ENCODE measurements at regions not wholly inside any gene's neighbourhood (a gene's known extent, or its start where the extent isn't known, plus 50 kb on each side); places are given as distances from the start of the nearest gene placed in this dataset.

DNA sequence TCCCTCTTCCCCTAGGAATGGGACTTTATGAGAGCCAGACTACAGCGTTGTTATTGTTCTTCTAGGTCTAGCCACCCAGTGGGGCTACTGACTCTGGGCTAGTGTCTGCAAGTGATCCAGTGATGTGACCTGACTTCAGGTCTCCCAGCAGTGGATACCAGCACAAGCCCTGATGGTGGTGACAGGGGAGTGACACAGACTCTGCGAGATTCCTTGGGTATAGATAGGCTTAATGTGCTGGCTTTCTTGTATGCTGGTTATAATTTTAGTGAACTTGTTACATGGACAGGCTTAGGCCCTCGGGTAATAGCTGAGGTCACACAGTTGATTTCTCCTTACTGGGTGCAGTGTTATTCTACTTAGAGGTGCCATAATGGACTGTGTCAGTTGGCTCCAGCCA, 106.9 kb downstream of the TBC1D30 start:
- DNase-seq = no peak

DNA sequence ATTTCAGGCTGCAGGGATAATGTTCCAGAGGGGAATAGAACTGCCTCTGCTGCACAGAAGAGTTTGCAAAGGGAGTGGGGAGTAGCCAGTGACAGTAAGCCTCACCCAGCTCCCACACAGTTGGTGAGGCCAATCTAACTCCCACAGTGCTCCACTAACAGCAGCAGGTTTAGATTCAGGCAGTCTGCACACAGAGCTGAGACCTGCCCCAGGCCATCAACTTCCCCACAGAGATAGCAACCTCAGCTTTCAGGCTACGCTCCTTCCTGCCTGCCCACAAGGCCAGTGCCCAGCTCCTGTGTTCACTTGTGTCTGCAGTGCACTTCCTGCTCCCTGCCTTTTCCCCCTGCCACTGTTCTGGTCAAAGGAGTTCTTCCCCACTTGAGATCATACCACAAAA, 107.5 kb downstream of the TBC1D30 start:
- DNase-seq = no peak

DNA sequence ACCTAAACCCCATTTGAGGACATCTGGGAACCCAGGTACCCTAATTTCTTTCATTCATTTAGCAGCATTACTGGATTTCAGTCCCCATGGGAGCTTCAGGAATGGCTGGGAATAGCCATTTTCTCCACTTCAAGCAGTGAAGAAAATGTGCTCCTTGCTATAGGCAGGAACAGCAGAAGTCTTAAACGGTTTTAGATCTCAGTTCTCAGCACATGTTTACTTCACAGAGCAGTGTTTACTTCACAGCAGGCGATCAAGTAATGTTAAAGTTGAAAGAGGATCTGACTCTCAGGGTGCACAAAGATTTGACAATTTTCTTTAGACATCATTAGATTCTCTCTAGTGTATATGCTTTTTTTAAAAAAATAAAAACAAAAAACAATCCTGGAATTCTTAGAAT, 109.3 kb downstream of the TBC1D30 start:
- DNase-seq = no peak

DNA sequence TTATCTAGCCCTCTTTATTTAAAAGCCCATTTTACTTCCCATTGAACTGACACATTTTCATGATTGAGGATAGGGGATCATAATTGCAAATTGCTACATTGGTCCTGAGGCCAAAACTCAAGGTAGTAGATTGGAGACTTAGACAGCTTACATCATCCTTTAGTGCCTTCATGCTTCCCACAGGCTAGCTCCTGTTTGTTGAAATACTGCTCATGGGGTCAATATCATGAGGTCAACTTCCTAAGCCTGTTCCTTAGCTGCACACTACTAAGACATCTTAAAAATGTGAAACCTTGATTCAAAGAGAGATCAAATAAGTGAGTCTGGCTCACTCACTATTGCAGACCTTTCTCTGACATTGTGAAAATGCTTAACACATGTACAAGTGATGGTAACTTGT, 113.0 kb downstream of the TBC1D30 start:
- peak; percentile 23 for DNase-seq

DNA sequence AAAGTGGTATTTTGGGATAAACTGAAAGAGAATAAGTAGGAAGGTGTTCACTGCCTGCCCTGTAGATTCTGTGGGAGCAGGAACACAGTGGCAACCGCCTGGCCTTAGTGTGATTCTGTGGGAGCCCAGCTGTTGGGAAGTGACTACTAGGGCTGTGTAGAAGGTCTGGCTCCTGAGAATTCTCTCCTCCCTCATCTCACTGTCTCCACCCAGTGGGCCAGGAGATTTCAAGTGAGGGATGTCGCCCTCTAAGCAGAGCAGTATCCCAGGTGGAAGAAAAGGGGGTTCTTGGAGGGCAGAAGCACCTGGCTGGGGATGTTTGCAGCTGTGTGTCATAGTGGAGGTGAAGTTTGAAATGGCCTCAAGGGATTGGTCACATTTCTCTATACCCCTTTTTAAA, 113.7 kb downstream of the TBC1D30 start:
- DNase-seq = no peak

DNA sequence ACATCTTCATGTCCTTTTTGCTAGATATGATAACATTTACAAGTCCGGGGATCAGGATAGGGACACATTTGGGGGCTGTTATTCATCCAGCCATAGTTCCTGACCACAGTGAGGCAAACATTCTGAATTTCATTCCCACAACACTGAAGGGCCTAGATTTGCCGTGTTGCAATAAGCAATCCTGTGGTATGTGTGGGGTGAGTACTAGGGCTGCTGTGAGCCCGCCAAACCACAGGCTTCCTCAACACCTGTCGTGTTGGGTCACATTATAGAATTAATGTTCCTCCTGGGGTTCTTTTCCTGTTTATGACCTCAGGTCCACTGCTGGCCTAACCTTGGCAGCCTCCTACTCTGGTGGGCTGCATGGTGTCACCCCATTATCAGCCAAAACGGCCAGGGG, 119.2 kb downstream of the TBC1D30 start:
- DNase-seq = peak; percentile 95

DNA sequence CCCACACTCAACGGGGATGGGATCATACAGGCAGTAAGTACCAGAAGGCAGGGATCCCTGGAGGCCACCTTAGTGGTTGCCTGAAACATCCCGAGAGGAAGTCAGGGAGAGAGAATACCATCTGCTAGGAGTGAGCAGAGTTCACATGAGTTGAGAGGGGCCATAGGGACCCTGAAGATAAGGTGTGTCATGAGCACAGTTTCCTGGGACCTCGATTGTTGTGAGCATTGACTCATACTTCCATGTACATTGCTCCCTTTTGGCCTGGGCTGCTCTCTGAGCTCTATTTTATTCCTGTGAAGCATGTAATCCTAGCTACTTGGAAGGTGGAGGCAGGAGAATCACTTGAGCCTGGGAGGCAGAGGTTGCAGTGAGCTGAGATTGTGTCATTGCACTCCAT, 120.5 kb downstream of the TBC1D30 start:
- DNase-seq = no peak

DNA sequence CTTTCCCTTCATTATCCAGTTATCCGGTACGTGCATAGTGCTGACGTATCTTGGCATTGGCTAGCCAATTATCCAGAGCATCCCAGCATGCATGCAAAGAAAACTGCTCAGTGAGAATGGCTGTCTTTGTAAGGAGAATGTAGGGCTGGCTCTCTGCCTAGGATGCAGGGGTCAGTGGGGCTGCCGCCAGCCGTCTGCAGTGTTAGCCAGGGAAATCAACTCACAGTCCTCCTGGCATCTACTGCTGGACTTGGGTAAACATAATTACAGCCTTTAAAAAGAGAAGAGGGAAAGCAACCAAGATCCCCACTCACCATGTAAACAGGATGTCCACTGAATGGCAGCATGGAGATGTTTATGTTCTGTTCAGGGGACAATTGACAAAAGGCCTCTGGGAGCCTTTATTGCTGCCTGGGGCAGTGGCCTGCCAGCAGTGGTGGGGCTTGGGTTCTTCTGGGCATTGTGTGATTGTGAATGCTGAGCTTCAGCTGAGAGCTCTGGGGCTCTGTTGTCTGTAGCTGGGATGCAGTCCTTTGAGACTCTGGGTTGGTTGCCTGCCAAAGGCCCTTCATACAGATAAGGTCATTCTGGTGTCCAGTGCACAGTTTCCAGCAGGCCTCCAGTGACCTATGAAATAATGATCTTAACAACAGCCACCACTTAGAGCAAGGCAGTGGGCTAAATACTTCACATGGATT, 121.8 kb downstream of the TBC1D30 start:
- DNase-seq = no peak

DNA sequence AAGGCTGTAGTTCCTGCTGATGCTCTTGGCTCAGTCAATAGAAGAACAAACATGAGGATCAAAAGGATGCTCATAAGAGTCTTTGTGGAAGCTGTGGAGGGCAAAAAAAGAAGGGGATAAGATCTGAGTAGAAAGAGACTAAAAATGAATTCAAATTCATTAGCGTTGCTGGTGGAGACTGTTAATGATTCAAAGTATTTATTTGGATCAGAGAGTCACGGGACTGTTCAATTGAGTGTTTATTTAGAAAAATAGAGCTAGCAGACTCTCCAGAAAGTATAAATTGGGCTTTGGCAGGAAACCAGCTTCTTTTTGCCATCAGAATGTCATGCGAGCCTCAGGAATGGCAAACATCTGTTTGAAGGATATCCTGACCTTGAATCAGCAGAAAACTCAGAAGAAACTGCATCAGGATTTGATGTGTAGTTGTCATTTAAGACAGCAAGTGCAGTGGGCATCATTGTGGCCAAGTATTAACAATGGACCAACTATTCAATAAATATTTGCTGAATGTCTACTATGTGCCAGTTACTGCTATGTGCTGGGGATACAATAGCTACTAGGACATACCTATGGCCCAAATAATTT, 126.4 kb downstream of the TBC1D30 start:
- no peak for DNase-seq

DNA sequence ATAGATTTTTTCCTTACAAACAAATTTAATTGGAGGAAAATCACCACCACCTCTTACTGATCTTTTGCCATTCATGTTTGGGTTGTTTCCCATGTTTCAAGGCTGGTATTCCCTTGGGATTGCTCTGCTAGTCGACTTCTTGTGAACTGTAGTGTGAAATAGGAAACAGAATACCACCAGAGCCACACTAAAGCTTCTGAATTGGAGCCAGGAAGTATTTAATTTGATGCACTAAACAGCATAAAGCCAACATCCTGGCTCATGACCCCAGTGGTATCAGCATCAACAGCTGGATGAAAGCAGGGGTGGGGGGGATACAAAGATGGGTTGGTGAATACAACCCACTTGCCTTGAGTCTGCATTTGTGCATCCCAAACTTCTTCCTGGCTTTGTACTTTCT, 127.5 kb downstream of the TBC1D30 start:
- no peak for DNase-seq

DNA sequence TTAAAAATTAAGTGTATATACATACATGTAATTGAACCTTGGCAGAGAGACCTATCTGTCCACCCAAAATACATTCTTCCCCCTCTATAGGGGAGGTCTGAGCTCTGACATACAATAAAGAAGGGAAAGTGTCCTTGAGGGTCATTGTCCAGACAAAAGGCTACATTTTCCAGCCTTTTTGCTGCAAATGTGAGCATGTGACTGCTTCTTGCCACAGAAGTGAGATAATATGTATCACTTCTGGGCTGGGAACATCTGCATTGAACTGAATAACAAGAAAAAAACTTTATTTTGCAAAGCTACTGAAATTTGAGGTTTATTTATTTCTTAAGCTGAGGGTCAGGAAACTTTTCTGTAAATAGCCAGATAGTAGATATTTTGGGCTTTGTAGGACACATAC, 131.3 kb downstream of the TBC1D30 start:
- no peak for DNase-seq

DNA sequence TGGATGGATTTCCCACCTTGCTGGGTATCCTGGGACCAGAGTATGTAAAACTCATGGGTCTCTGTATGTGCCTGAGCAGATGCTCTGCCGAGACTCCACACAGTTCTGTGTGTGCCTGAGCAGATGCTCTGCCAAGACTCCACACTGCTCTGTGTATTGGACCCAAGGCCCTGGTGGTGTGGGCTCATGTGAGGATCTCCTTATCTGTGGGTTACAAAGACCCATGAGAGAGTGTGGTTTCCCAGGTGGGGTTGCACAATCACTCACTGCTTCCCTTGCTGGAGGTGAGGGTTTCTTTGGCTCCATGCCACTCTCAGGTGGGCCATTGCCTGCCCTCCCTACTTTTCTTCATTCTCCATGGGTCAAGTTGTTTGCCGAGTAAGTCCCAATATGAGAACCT, 141.5 kb downstream of the TBC1D30 start:
- DNase-seq = no peak

DNA sequence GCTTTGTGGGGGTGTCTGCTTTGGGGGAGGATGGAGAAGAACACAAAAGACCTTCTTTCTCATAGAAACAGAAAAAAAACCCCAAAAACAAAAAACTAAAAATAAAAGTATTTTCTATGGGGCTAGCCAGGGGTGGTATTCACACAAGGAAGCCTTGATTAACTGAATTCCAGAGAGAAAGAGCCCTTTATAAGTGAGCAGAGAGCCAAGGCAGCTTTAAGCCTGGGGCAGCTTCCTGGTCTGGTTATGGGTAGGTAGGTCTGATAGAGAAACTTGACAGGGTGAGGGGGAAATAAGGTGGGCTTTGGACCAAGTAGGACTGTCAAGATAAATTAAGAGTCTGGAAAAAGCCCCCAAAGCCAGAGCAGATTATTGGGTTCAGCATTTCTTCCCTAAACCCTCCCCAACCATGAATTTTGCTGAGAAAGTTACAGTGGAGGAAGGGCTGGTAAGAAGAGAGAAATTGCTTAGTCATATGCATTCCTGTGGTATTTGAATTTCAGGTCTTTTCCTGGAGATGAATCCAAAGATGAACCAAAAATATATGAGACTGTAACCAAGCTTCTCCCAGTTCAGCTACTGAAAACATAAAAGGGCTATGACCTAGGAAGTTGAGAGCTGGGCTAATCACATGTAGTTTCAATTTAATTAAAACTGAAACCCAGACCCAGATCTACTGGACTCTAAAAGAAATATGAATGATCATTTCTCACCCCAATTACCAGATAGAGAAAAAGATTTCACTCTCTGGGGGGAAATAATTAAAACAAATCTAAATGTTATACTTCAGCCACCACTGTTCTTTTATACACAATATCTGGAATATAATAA, 144.8 kb downstream of the TBC1D30 start:
- DNase-seq = no peak

DNA sequence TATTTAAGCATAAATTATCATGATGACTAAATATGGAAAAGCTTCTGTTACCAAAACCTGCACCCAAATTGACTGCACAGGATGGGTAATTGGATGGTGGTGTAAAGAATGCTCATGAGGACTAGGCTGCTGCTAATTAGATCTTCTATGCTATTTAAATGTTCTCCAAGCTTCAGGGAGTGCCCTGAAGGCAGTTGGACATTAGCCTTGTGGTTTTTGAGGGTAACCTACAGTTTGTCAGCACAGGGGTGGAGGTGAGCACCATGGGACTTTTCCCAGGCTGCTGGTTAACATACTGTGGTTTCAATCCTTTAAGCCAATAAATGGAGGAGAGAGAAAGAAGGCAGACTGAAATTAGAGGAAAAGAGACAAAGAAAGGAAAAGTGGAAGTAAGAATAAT, 145.0 kb downstream of the WIF1 start:
- no peak for DNase-seq

DNA sequence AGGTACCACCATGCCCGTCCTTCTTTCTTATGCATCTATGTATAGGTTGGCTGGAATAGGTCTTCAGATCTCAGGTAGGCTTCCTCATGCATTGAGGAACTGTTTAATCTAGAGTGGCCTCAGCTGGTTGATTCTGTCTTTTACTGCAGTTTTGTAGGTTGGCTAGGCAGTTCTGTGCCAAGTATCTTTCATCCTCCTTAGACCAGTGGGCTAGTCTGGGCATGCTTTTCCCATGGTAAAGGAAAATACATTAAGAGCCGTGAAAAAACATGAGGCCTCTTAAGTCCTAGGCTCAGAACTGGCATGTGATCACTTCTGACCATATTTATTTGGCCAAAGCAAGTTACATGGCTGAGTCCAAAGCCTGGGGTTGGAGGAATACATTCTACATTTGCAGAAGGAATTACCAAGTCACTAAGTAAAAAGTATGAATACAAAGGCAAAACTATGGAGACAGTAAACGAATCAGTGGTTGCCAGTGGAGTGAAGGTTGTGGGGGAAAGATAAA, 137.3 kb downstream of the WIF1 start:
- no peak for DNase-seq

DNA sequence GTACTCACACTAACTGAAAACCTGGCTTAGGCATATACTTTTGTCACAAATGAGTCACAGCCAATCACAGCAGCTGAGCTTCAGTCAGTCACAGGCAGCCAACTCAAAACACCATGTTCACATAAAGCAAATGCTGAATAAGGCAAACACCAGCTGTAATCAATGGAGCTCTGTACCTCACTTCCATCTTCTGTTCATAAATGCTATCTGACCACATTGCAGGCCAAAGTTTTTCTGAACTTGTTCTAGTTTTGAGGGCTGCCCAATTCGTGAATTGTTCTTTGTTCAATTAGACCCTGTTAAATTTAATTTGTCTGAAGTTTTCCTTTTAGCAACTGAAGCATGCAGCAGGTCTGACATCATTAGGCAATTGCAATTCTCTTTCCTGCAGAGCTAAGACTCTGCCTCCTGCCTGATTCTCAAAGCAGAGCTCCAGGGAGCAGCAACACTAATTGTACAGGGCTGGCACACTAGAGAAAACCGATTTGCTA, 129.9 kb downstream of the WIF1 start:
- DNase-seq = peak; percentile 60

DNA sequence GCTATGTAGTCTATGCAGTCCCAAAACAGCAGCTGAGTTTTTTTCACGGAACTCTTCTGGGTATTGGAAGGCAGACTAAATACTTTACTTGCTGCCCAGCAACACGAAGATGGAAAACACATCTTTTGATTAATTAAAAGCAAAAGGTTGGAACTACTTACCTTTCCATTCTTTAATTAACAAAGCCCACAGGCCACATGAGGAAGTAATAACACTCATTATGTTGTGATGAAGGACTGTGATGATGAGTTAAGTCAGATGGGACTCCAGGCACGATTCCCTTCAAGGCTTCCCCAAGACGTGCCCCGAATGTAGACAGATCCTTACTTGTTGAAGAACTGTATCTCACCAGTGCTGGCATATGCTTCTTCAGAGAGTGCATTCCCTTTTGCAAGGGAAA, 129.0 kb downstream of the WIF1 start:
- no peak for DNase-seq

DNA sequence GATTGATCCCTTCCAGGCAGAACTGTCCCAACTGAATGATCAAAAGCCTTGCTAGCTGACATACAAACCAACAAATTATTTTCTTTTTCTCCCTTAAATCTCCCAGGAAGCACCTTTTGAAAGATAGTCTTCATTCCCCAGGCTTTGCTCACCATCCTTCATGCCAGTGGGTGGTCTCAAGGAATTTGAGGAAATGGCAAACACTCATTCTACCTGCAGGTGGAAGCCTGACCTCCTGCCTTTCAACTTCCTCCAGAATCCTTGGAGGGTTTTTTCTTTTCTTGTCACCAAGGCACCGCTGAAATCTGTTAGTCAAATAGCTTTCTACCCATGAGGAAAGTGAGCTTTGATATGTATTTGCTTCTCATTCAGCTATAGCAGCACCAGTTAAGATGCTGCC, 128.5 kb downstream of the WIF1 start:
- DNase-seq = no peak

DNA sequence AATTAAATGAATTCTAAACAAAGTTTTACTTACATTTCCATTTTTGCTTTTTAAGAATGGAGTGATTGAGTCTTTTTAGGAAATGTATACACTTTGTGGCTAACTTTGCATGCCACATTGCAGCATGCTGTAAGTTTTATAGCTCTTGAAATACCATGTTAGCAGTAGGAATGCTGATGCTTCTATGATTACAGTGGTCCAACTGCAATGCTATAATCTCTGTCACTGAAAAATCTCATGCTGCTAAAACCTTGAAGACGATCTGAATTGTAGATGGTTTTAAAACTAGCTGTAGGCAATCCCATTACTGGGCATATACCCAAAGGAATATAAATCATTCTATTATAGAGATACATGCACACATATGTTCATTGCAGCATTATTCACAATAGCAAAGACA, 127.6 kb downstream of the WIF1 start:
- no peak for DNase-seq

DNA sequence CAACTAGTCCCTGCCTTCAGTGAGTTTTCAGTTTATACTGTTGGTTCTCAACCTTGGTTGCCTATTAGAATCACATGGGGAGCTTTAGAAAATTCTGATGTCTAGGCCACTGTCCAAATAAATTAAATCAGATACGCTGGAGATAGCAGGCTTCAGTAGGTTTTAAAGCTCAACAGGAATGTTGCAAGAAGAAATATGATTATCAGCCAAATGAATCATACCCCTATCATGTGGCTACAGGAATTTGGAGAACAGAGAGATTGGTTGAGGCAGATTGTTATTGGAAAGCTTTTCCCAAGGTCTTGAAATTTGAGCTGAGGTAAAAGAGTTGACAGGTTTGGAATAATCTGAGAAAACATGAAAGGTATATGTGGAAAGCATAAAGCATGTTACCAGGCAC, 125.3 kb downstream of the WIF1 start:
- peak; percentile 59 for DNase-seq

DNA sequence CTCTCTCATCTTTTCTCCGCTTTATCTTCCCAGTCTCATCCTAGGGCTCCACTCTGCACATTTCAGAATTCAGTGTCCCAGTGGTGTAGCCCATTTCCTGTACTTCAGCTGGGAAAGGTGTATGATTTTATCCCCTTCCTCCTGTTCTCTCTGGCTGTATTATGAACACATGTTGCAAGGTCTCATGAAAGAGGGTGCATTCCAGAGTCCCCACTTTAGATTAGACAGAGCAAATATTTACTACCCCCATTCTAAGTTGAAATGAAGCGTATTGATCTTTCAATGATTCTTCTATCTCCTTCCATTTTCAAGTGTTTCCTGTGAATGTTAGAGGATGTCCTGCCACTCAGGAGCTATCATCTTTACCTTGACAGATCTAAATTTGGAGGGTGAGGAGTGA, 123.2 kb downstream of the WIF1 start:
- DNase-seq = no peak

DNA sequence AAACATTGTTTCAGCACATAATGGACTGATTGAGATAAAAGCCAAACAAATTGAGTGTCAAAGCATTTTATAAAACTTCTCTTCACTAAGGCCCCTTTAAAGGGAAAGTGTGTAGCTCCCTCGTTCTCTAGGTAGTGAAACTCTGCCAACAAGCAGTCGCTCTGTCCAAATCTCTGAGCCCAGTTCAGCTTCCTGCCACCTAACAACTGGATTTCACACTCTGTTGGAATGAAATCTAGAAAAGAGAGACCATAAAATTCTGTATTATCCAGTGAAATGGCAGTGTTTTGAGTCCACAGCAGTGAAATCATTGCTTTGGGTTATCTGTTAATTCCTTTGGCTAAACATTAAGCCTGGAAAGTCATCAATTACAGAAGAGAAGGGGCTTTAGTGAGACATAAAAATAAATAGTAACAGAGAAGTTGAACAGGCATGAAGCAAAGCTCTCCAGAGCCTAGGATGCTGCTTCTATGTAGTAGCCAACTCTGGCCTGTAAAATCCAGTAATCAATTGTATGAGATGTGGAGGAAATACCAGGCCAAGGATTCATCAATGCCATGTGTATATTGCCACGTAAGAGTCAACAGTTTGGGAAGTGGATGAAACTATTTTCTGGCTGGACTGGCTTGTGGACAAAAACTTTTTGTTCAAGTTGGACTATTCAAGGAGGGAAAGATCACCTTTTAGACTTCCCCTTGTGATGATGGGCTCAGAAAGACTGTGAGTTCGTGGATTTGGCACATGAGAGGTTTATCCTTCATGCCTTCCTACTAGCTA, 122.5 kb downstream of the WIF1 start:
- DNase-seq = peak; percentile 64

DNA sequence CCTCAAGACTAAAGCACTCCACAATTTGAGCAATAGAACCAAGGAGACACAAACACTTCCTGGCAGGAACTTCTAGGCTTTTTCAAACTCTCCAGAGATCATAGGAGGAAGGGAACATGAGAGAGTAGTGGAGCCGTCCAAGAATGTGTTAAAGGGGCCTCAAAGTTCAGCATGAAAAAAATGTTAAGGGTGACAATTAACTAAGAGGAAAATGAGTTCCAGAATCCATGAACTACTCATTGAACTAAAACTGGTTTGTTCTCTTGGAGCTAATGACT, 122.0 kb downstream of the WIF1 start:
- no peak for DNase-seq
